MM.1S (cell line): ENCODE measurements at regions not wholly inside any gene's neighbourhood (a gene's known extent, or its start where the extent isn't known, plus 50 kb on each side); places are given as distances from the start of the nearest gene placed in this dataset.

Source experiments
- DNase-seq: peaks from one replicate; pipeline ENCODE4 v3.0.0-alpha.2; 2015
- H2AFZ ChIP-seq: fragments of 300-600 bp; sonication (generic); 2 replicates; pipeline ENCODE4 v1.6.0; 2016; ENCODE audit warnings: antibody characterized with exemption, low read length
- H3F3A ChIP-seq: fragments of 300-600 bp; sonication (generic); 2 replicates; pipeline ENCODE4 v1.6.1; 2016; ENCODE audit warnings: mild to moderate bottlenecking, antibody characterized with exemption, low read length, moderate library complexity, mixed read lengths; ENCODE audit not compliant: insufficient read depth
- H3K27ac ChIP-seq: fragments of 300-600 bp; sonication (generic); 2 replicates; pipeline ENCODE4 v1.5.1; 2016; ENCODE audit warnings: mild to moderate bottlenecking, low read length
- H3K27me3 ChIP-seq: fragments of 300-600 bp; sonication (generic); replicated peaks from 2 replicates; pipeline ENCODE4 v1.6.0; 2016; ENCODE audit warnings: low read length; ENCODE audit not compliant: insufficient read depth
- H3K36me3 ChIP-seq: fragments of 300-600 bp; sonication (generic); replicated peaks from 2 replicates; pipeline ENCODE4 v1.6.1; 2016; ENCODE audit warnings: mild to moderate bottlenecking, low read length, mixed read lengths; ENCODE audit not compliant: insufficient read depth
- H3K4me1 ChIP-seq: fragments of 300-600 bp; sonication (generic); 2 replicates; pipeline ENCODE4 v1.6.1; 2016; ENCODE audit warnings: low read length, mixed read lengths
- H3K4me2 ChIP-seq: fragments of 300-600 bp; sonication (generic); 2 replicates; pipeline ENCODE4 v1.6.0; 2016; ENCODE audit warnings: low read depth, low read length
- H3K4me3 ChIP-seq: fragments of 300-600 bp; sonication (generic); 2 replicates; pipeline ENCODE4 v1.5.1; 2016; ENCODE audit warnings: low read length, mixed read lengths
- H3K79me2 ChIP-seq: fragments of 300-600 bp; sonication (generic); 2 replicates; pipeline ENCODE4 v1.6.1; 2016; ENCODE audit warnings: mixed run types, low read length, mixed read lengths
- H3K9ac ChIP-seq: fragments of 300-600 bp; sonication (generic); 2 replicates; pipeline ENCODE4 v1.6.1; 2016; ENCODE audit warnings: low read length, mixed read lengths
- H3K9me2 ChIP-seq: fragments of 300-600 bp; sonication (generic); replicated peaks from 2 replicates; pipeline ENCODE4 v1.6.1; 2016; ENCODE audit warnings: mild to moderate bottlenecking, low read length, mixed read lengths; ENCODE audit not compliant: insufficient read depth
- H3K9me3 ChIP-seq: fragments of 300-600 bp; sonication (generic); replicated peaks from 2 replicates; pipeline ENCODE4 v1.6.1; 2016; ENCODE audit warnings: mild to moderate bottlenecking, low read length, mixed read lengths; ENCODE audit not compliant: insufficient read depth
- H4K20me1 ChIP-seq: fragments of 300-600 bp; sonication (generic); 2 replicates; pipeline ENCODE4 v1.6.1; 2016; ENCODE audit warnings: mild to moderate bottlenecking, low read length, moderate library complexity, mixed read lengths; ENCODE audit not compliant: insufficient read depth
- EZH2 ChIP-seq: fragments of 300-600 bp; sonication (generic); optimal IDR thresholded peaks from 2 replicates; pipeline ENCODE3; 2017; ENCODE audit warnings: low read depth, mild to moderate bottlenecking, antibody characterized with exemption, low read length, mixed read lengths
- EZH2phosphoT487 ChIP-seq: fragments of 300-600 bp; sonication (generic); IDR thresholded peaks from 2 replicates; pipeline ENCODE4 v1.6.1; 2018; ENCODE audit warnings: antibody characterized with exemption, low read length
- TF ChIP-seq, protein P1 (sequence below): fragments of 300-600 bp; sonication (generic); IDR thresholded peaks from 2 replicates; pipeline ENCODE4 v1.5.1; 2016; ENCODE audit warnings: antibody characterized with exemption, low read length, mixed read lengths

DNA sequence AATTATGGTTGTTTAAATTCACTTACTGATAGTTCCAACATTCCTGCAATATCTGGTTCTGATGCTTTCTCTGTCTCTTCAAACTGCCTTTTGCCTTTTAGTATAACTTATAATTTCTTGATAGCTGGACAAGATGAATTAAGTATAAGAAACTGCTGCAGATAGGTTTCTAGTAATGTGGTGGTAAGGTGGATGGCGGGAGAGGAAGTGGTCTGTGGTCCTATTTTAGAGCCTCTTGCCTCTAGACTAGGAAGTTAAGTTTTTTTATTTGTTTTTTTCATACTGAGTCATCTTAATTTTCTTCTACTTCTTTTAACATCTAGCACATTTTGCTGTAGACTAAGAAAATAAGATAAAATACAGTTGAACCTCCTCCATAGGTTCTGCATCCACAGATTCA lies 310.0 kb downstream of the SLITRK2 start:
- Histone ChIP-seq H3K27me3 (no peaks in the 10 kb centered on the region), H3K36me3 (no peaks in the 10 kb centered on the region), H3K4me2 (no peak overlapping the region), H4K20me1 (no peaks in the 10 kb centered on the region), H2AFZ (no peak overlapping the region), H3K4me1 (no peaks in the 10 kb centered on the region), H3K79me2 (no peaks in the 10 kb centered on the region), H3K4me3 (no peak overlapping the region), H3F3A (no peaks in the 10 kb centered on the region), H3K9ac (no peak overlapping the region), H3K27ac (no peak overlapping the region), H3K9me3 (no peaks in the 10 kb centered on the region), H3K9me2 (no peaks in the 10 kb centered on the region)
- no peak for DNase-seq
- TF ChIP-seq, protein P1, sequence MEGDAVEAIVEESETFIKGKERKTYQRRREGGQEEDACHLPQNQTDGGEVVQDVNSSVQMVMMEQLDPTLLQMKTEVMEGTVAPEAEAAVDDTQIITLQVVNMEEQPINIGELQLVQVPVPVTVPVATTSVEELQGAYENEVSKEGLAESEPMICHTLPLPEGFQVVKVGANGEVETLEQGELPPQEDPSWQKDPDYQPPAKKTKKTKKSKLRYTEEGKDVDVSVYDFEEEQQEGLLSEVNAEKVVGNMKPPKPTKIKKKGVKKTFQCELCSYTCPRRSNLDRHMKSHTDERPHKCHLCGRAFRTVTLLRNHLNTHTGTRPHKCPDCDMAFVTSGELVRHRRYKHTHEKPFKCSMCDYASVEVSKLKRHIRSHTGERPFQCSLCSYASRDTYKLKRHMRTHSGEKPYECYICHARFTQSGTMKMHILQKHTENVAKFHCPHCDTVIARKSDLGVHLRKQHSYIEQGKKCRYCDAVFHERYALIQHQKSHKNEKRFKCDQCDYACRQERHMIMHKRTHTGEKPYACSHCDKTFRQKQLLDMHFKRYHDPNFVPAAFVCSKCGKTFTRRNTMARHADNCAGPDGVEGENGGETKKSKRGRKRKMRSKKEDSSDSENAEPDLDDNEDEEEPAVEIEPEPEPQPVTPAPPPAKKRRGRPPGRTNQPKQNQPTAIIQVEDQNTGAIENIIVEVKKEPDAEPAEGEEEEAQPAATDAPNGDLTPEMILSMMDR, result no peak
- TF ChIP-seq EZH2phosphoT487 (no peak), EZH2 (no peak)

DNA sequence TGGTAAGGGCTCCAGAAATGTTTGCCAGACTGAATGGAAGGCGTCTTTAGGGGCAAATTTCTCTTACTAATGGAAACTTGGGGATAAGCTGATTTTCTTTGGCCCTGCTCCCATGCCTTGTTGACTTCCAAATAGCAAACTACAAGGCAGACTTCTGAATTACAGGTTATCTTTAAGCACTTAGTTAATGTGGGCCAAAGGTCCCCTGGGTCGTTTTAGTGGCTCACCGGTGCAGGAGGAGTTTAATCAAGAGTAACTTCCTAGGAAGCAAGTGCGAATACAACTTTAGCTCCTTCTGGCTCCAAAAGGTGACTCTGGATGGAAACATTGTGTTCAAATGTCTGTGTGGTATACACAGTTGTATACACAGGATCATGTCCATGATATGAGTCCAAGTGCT lies 323.6 kb downstream of the SLITRK2 start:
- Histone ChIP-seq H3K4me2 (no peak overlapping the region), H3K27ac (no peak overlapping the region), H3K9ac (no peak overlapping the region), H2AFZ (no peak overlapping the region), H3F3A (no peaks in the 10 kb centered on the region), H3K4me3 (no peak overlapping the region), H3K9me3 (no peaks in the 10 kb centered on the region), H4K20me1 (no peaks in the 10 kb centered on the region), H3K27me3 (no peaks in the 10 kb centered on the region), H3K79me2 (no peaks in the 10 kb centered on the region), H3K9me2 (no peaks in the 10 kb centered on the region), H3K4me1 (no peaks in the 10 kb centered on the region), H3K36me3 (no peaks in the 10 kb centered on the region)
- no peak for DNase-seq
- TF ChIP-seq EZH2 (no peak), EZH2phosphoT487 (no peak)
- TF ChIP-seq, protein P1, result no peak

DNA sequence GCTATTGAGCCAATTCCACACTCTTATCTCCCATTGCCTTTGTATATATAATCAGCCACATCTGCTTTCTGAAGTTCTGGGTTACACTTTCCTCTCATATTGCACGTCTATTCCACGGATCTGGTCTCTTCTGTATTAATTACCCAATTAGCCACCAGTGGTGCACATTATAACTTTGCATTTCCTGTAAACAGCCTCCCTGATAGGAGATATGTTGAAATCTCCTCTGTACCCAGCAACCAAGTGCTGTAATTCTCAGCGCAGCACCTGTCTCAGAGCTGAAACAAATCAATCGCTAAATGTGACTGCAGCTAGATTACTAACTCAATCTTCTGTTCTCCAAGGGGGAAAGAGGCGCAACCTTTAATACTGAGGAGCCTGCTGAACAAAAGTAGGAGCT lies 326.4 kb downstream of the SLITRK2 start:
- H3K9me2 ChIP-seq, result no peaks in the 10 kb centered on the region
- no peak for TF ChIP-seq EZH2phosphoT487
- TF ChIP-seq EZH2, result no peak
- TF ChIP-seq, protein P1, result no peak
- H3K27ac ChIP-seq, result no peak overlapping the region

More for the DNA sequence above, 326.4 kb downstream of the SLITRK2 start:
- H3K4me2 ChIP-seq, result no peak overlapping the region
- H3K27me3 ChIP-seq, result no peaks in the 10 kb centered on the region
- H3K79me2 ChIP-seq, result no peaks in the 10 kb centered on the region
- no peaks in the 10 kb centered on the region for H4K20me1 ChIP-seq
- H3K4me1 ChIP-seq, result no peaks in the 10 kb centered on the region
- no peak overlapping the region for H3K4me3 ChIP-seq
- H3K36me3 ChIP-seq, result no peaks in the 10 kb centered on the region
- H3F3A ChIP-seq, result no peaks in the 10 kb centered on the region
- no peak for DNase-seq
- H3K9me3 ChIP-seq, result no peaks in the 10 kb centered on the region
- no peak overlapping the region for H3K9ac ChIP-seq
- no peak overlapping the region for H2AFZ ChIP-seq
